BLaER1 treated with 17β-estradiol and CSF1 and Interleukin-3, amounts not matched to agents 10 nM and 100 nM (cell line): ENCODE measurements at regions not wholly inside any gene's neighbourhood (a gene's known extent, or its start where the extent isn't known, plus 50 kb on each side); places are given as distances from the start of the nearest gene placed in this dataset.

Source experiments
- H3K27ac ChIP-seq, 11 experiments: shearing (Covaris generic); formaldehyde crosslinking; 2 replicates each; pipeline ENCODE4 v1.8.1; 2022
- H3K27me3 ChIP-seq, 11 experiments: shearing (Covaris generic); formaldehyde crosslinking; 2 replicates each; pipeline ENCODE4 v1.8.1; 2022
- H3K36me3 ChIP-seq, 11 experiments: shearing (Covaris generic); formaldehyde crosslinking; 2 replicates each; pipeline ENCODE4 v1.8.1; 2022
- H3K4me1 ChIP-seq, 10 experiments: shearing (Covaris generic); formaldehyde crosslinking; 2 replicates each; pipeline ENCODE4 v1.8.1; 2022
- H3K4me2 ChIP-seq, 11 experiments: shearing (Covaris generic); formaldehyde crosslinking; 2 replicates each; pipeline ENCODE4 v1.8.1; 2022
- H3K4me3 ChIP-seq, 10 experiments: shearing (Covaris generic); formaldehyde crosslinking; 2 replicates each; pipeline ENCODE4 v1.8.1; 2022
- H3K9ac ChIP-seq, 11 experiments: shearing (Covaris generic); formaldehyde crosslinking; 2 replicates each; pipeline ENCODE4 v1.8.1; 2022
- H3K9me3 ChIP-seq, 11 experiments: shearing (Covaris generic); formaldehyde crosslinking; replicated peaks in 1 of 11; 2 replicates each; pipeline ENCODE4 v1.8.1; 2022
- H4K20me1 ChIP-seq, 11 experiments: shearing (Covaris generic); formaldehyde crosslinking; 2 replicates each; pipeline ENCODE4 v1.8.1; 2022
- Cebpa-rat ChIP-seq, 11 experiments: shearing (Covaris generic); IDR thresholded peaks; 2 replicates each; pipeline ENCODE4 v1.8.1; 2022

- Histone ChIP-seq H4K20me1 (no peaks in the 10 kb centered on the region), H3K9me3 (0 out of 22 replicates have a peak, but pooled peaks cover 0 to 6% (median 0%) of the 10 kb centered on the region in 11 experiments), H3K9ac (no peak overlapping the region), H3K27me3 (no peaks in the 10 kb centered on the region), H3K4me1 (peaks cover 0 to 9% (median 5%) of the 10 kb centered on the region in 10 experiments; a peak in 17 of 20 replicates), H3K4me3 (no peak overlapping the region), H3K27ac (no peak overlapping the region), H3K4me2 (no peak overlapping the region), H3K36me3 (no peaks in the 10 kb centered on the region)
- TF ChIP-seq Cebpa-rat (IDR thresholded peaks at IDR 0.05) = no peak
Observed at GRCh38 chr6:15143086-15143485, 102.8 kb upstream of the JARID2 start.

- no peaks in the 10 kb centered on the region for H3K36me3 ChIP-seq
- no peak overlapping the region for H3K27ac ChIP-seq
- no peaks in the 10 kb centered on the region for H3K27me3 ChIP-seq
- H4K20me1 ChIP-seq = no peaks in the 10 kb centered on the region
- H3K9ac ChIP-seq = no peak overlapping the region
- peaks cover 0 to 11% (median 9%) of the 10 kb centered on the region in 10 experiments; a peak in 17 of 20 replicates for H3K4me1 ChIP-seq
- no peak overlapping the region for H3K4me3 ChIP-seq
- H3K4me2 ChIP-seq = no peak overlapping the region
- H3K9me3 ChIP-seq = 0 out of 22 replicates have a peak, but pooled peaks cover 0 to 6% (median 0%) of the 10 kb centered on the region in 11 experiments
- no peak for TF ChIP-seq Cebpa-rat (IDR thresholded peaks at IDR 0.05)
Observed at GRCh38 chr6:15143540-15143939, 102.3 kb upstream of the JARID2 start.

GRCh38 chr6:15145821-15146220 lies 100.0 kb upstream of the JARID2 start:
- Histone ChIP-seq H3K4me1 (peaks cover 0 to 25% (median 20%) of the 10 kb centered on the region in 10 experiments; a peak in 18 of 20 replicates), H3K27ac (no peak overlapping the region), H3K27me3 (no peaks in the 10 kb centered on the region), H3K9me3 (no peaks in the 10 kb centered on the region), H3K4me2 (peak overlapping the region in 1 of 11 experiments; percentile 40; a peak in 1 of 22 replicates), H4K20me1 (no peaks in the 10 kb centered on the region), H3K36me3 (no peaks in the 10 kb centered on the region), H3K4me3 (no peak overlapping the region), H3K9ac (no peak overlapping the region)
- no peak for TF ChIP-seq Cebpa-rat (IDR thresholded peaks at IDR 0.05)

GRCh38 chr6:15147827-15148226 lies 98.0 kb upstream of the JARID2 start:
- Histone ChIP-seq H3K4me3 (no peak overlapping the region), H4K20me1 (no peaks in the 10 kb centered on the region), H3K9ac (no peak overlapping the region), H3K27ac (peak overlapping the region in 1 of 11 experiments; percentile 28; a peak in 1 of 22 replicates), H3K4me2 (peak overlapping the region in 9 of 11 experiments; percentile 23 to 68 (median 54); a peak in 15 of 22 replicates), H3K4me1 (peaks cover 11 to 38% (median 30%) of the 10 kb centered on the region in 10 experiments), H3K36me3 (no peaks in the 10 kb centered on the region), H3K9me3 (no peaks in the 10 kb centered on the region), H3K27me3 (no peaks in the 10 kb centered on the region)
- TF ChIP-seq Cebpa-rat (IDR thresholded peaks at IDR 0.05) = no peak

GRCh38 chr6:15148356-15148946 lies 97.4 kb upstream of the JARID2 start:
- Histone ChIP-seq H3K27me3 (no peaks in the 10 kb centered on the region), H3K4me3 (no peak overlapping the region), H3K9me3 (no peaks in the 10 kb centered on the region), H3K27ac (peak overlapping the region in 1 of 11 experiments; percentile 28; a peak in 2 of 22 replicates), H3K36me3 (no peaks in the 10 kb centered on the region), H3K4me1 (peaks cover 11 to 38% (median 30%) of the 10 kb centered on the region in 10 experiments), H4K20me1 (no peaks in the 10 kb centered on the region), H3K9ac (peak overlapping the region in 2 of 11 experiments; percentile 28 to 41; a peak in 1 of 22 replicates), H3K4me2 (peak overlapping the region in 9 of 11 experiments; percentile 23 to 68 (median 54); a peak in 17 of 22 replicates)
- TF ChIP-seq Cebpa-rat (IDR thresholded peaks at IDR 0.05) = no peak

- no peak overlapping the region for H3K27ac ChIP-seq
- H3K27me3 ChIP-seq = no peaks in the 10 kb centered on the region
- peaks cover 11 to 38% (median 30%) of the 10 kb centered on the region in 10 experiments for H3K4me1 ChIP-seq
- H3K4me3 ChIP-seq = no peak overlapping the region
- H3K9ac ChIP-seq = no peak overlapping the region
- TF ChIP-seq Cebpa-rat (IDR thresholded peaks at IDR 0.05) = no peak
- no peaks in the 10 kb centered on the region for H4K20me1 ChIP-seq
- no peaks in the 10 kb centered on the region for H3K9me3 ChIP-seq
- H3K36me3 ChIP-seq = no peaks in the 10 kb centered on the region
- peak overlapping the region in 3 of 11 experiments; percentile 40 to 45 (median 43); a peak in 3 of 22 replicates for H3K4me2 ChIP-seq
Observed at GRCh38 chr6:15150207-15150606, 95.7 kb upstream of the JARID2 start.

- Histone ChIP-seq H3K4me2 (no peak overlapping the region), H3K4me1 (peaks cover 11 to 35% (median 29%) of the 10 kb centered on the region in 10 experiments), H3K27me3 (no peaks in the 10 kb centered on the region), H3K9ac (no peak overlapping the region), H3K36me3 (no peaks in the 10 kb centered on the region), H3K9me3 (no peaks in the 10 kb centered on the region), H4K20me1 (no peaks in the 10 kb centered on the region), H3K27ac (no peak overlapping the region), H3K4me3 (no peak overlapping the region)
- no peak for TF ChIP-seq Cebpa-rat (IDR thresholded peaks at IDR 0.05)
Observed at GRCh38 chr6:15152700-15153099, 93.2 kb upstream of the JARID2 start.

- TF ChIP-seq Cebpa-rat (IDR thresholded peaks at IDR 0.05) = no peak
- H3K36me3 ChIP-seq = no peaks in the 10 kb centered on the region
- no peak overlapping the region for H3K4me3 ChIP-seq
Observed at GRCh38 chr6:15153191-15153590, 92.7 kb upstream of the JARID2 start.

GRCh38 chr6:15157479-15157878 lies 88.4 kb upstream of the JARID2 start:
- Histone ChIP-seq H3K27me3 (no peaks in the 10 kb centered on the region), H3K9ac (no peak overlapping the region), H3K9me3 (no peaks in the 10 kb centered on the region), H3K36me3 (no peaks in the 10 kb centered on the region), H3K27ac (no peak overlapping the region), H3K4me3 (no peak overlapping the region), H4K20me1 (no peaks in the 10 kb centered on the region), H3K4me2 (no peak overlapping the region), H3K4me1 (no peaks in the 10 kb centered on the region)
- no peak for TF ChIP-seq Cebpa-rat (IDR thresholded peaks at IDR 0.05)

More at GRCh38 chr6:15153191-15153590, 92.7 kb upstream of the JARID2 start:
- Histone ChIP-seq H3K27me3 (no peaks in the 10 kb centered on the region), H4K20me1 (no peaks in the 10 kb centered on the region), H3K9ac (no peak overlapping the region), H3K4me1 (peaks cover 11 to 30% (median 24%) of the 10 kb centered on the region in 10 experiments), H3K9me3 (no peaks in the 10 kb centered on the region), H3K4me2 (no peak overlapping the region), H3K27ac (no peak overlapping the region)
